CD14-positive monocyte (primary cell): ENCODE measurements at regions not wholly inside any gene's neighbourhood (a gene's known extent, or its start where the extent isn't known, plus 50 kb on each side); places are given as distances from the start of the nearest gene placed in this dataset.

Experiments used
- DNase-seq, 3 donors: peaks; one replicate each; pipeline ENCODE4 v3.0.0-alpha.2; 2011 to 2022
- H2AFZ ChIP-seq: 2 replicates; pipeline ENCODE4 v1.6.0; 2012; ENCODE audit warnings: mild to moderate bottlenecking, low read depth, low read length, inconsistent platforms; ENCODE audit not compliant: insufficient read depth, poor library complexity, severe bottlenecking
- H3K27ac ChIP-seq, 2 donors: 1 replicate in 1 of 2; 2 replicates in 1 of 2; pipeline ENCODE4 v1.5.1; 2012 to 2013; ENCODE audit warnings: low read length in 2 of 2, control low read depth in 1 of 2, inconsistent platforms in 1 of 2, low read depth in 1 of 2, mild to moderate bottlenecking in 1 of 2
- H3K27me3 ChIP-seq, 2 donors: one replicate each; pipeline versions ENCODE4 v1.6.0 to v1.6.1; 2011 to 2013; ENCODE audit warnings: low read length in 2 of 2; ENCODE audit not compliant: control insufficient read depth in 2 of 2, insufficient read depth in 2 of 2
- H3K36me3 ChIP-seq, 2 donors: replicated peaks in 1 of 2; 1 replicate in 1 of 2; 2 replicates in 1 of 2; pipeline versions ENCODE4 v1.5.1 to v1.6.1; 2012 to 2013; ENCODE audit warnings: low read length in 2 of 2, control low read depth in 1 of 2, inconsistent platforms in 1 of 2, mild to moderate bottlenecking in 1 of 2; ENCODE audit not compliant: insufficient read depth in 2 of 2, control insufficient read depth in 1 of 2
- H3K4me1 ChIP-seq, 2 donors: 1 replicate in 1 of 2; 2 replicates in 1 of 2; pipeline versions ENCODE4 v1.5.1 to v1.6.1; 2012 to 2013; ENCODE audit warnings: low read length in 2 of 2, control low read depth in 1 of 2, inconsistent platforms in 1 of 2, mild to moderate bottlenecking in 1 of 2, moderate library complexity in 1 of 2; ENCODE audit not compliant: insufficient read depth in 2 of 2, control insufficient read depth in 1 of 2
- H3K4me2 ChIP-seq: replicated peaks from 2 replicates; pipeline ENCODE3; 2012; ENCODE audit warnings: low read length, moderate library complexity, mild to moderate bottlenecking; ENCODE audit not compliant: poor library complexity, severe bottlenecking; ENCODE audit errors: extremely low read depth
- H3K4me3 ChIP-seq, 3 experiments: fragments of 200-600 bp in 1 of 3; sonication (generic) in 1 of 3; replicated peaks in 1 of 3; 1 replicate in 2 of 3; 2 replicates in 1 of 3; pipeline ENCODE4 v1.5.1; 2011 to 2013; ENCODE audit warnings: low read length in 3 of 3, mild to moderate bottlenecking in 3 of 3, control low read depth in 2 of 3, low read depth in 2 of 3, inconsistent platforms in 1 of 3, moderate library complexity in 1 of 3
- H3K79me2 ChIP-seq: 2 replicates; pipeline ENCODE4 v1.6.0; 2012; ENCODE audit warnings: mild to moderate bottlenecking, control low read depth, inconsistent platforms, low read length, moderate library complexity; ENCODE audit not compliant: insufficient read depth
- H3K9ac ChIP-seq: 2 replicates; pipeline ENCODE4 v1.6.0; 2017; ENCODE audit warnings: low read length, mild to moderate bottlenecking; ENCODE audit not compliant: insufficient read depth, poor library complexity, severe bottlenecking
- H3K9me3 ChIP-seq, 2 donors: replicated peaks in 1 of 2; 1 replicate in 1 of 2; 2 replicates in 1 of 2; pipeline versions ENCODE4 v1.5.1 to v1.6.1; 2012 to 2013; ENCODE audit warnings: low read length in 2 of 2, control low read depth in 1 of 2; ENCODE audit not compliant: control insufficient read depth in 1 of 2, insufficient read depth in 1 of 2
- H4K20me1 ChIP-seq: 2 replicates; pipeline ENCODE4 v1.6.0; 2012; ENCODE audit warnings: mild to moderate bottlenecking, low read length, control low read depth, moderate library complexity; ENCODE audit not compliant: insufficient read depth
- H3K27ac Mint-ChIP-seq, 7 donors: one replicate each; pipeline ENCODE4 v1.8.0; 2020; ENCODE audit warnings: mild to moderate bottlenecking in 7 of 7, mixed read lengths in 7 of 7, moderate library complexity in 6 of 7, inconsistent platforms in 2 of 7
- H3K27me3 Mint-ChIP-seq, 3 donors: one replicate each; pipeline ENCODE4 v1.8.0; 2021 to 2022; ENCODE audit warnings: low read depth in 3 of 3, mild to moderate bottlenecking in 3 of 3, mixed read lengths in 3 of 3, moderate library complexity in 3 of 3, inconsistent platforms in 1 of 3
- H3K36me3 Mint-ChIP-seq, 2 donors: one replicate each; pipeline ENCODE4 v1.8.0; 2020; ENCODE audit warnings: mixed read lengths in 2 of 2, inconsistent platforms in 1 of 2, mild to moderate bottlenecking in 1 of 2
- H3K4me1 Mint-ChIP-seq: one replicate; pipeline ENCODE4 v1.8.0; 2020; ENCODE audit warnings: mild to moderate bottlenecking, mixed read lengths
- H3K4me3 Mint-ChIP-seq, 2 donors: one replicate each; pipeline ENCODE4 v1.8.0; 2020; ENCODE audit warnings: mild to moderate bottlenecking in 2 of 2, mixed read lengths in 2 of 2, moderate library complexity in 1 of 2
- H3K9me3 Mint-ChIP-seq, 7 donors: one replicate each; pipeline ENCODE4 v1.8.0; 2020 to 2022; ENCODE audit warnings: mixed read lengths in 7 of 7, mild to moderate bottlenecking in 6 of 7, moderate library complexity in 6 of 7, inconsistent platforms in 2 of 7
- WGBS: methylation state at CpG from one replicate; pipeline ENCODE4 v1.1.5; 2013; ENCODE audit warnings: missing lambda C conversion rate; ENCODE audit not compliant: insufficient coverage; 5-methylcytosine and 5-hydroxymethylcytosine counted together
- intact Hi-C, 2 donors: fragments of 100-400 bp; cut with micrococcal nuclease; formaldehyde crosslinking; loops; one replicate each; pipeline versions ENCODE4 v1.15.0 to v1.15.1; 2023
- TF ChIP-seq, protein P1 (sequence below): fragments of 200-600 bp; IDR thresholded peaks from one replicate; pipeline ENCODE4 v1.8.0; 2022; ENCODE audit warnings: antibody characterized with exemption, mild to moderate bottlenecking

DNA sequence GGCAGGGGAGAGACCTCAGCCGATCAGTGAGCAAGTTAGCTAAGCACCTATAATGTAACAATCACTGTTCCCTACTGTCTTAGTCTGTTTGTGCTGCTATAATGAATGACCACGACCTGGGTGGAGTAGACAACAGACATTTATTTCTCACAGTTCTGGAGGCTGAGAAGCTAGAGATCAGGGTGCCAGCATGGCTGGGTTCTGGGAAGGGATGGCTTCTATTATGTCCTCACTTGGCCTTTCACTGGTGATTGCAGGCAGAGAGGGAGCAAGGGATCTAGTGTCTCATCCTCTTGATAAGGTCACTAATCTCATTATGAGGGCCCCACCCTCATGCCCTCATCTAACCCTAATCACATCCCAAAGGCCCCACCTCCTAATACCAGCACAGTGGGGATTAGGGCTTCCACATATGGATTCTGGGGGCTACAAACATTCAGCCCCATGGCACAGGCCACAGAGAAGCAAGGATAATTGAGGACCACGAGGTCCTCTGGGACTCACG lies 162.5 kb downstream of the CD83 start:
- peaks cover 31 to 32% of the 10 kb centered on the region in 2 donors for H3K4me1 ChIP-seq
- H3K9ac ChIP-seq: no peak overlapping the region
- Mint-ChIP-seq H3K9me3 (peaks cover 5 to 9% (median 8%) of the 10 kb centered on the region in 7 donors), H3K36me3 (no peaks in the 10 kb centered on the region), H3K4me3 (no peak overlapping the region), H3K27me3 (peaks cover 0 to 4% (median 2%) of the 10 kb centered on the region in 3 donors), H3K4me1 (peaks cover 34% of the 10 kb centered on the region), H3K27ac (no peak overlapping the region)
- no peak overlapping the region for H3K4me3 ChIP-seq
- no peak overlapping the region for H3K4me2 ChIP-seq
- H2AFZ ChIP-seq: no peak overlapping the region
- peaks cover 0 to 10% of the 10 kb centered on the region in 2 donors for H3K9me3 ChIP-seq
- TF ChIP-seq, protein P1, sequence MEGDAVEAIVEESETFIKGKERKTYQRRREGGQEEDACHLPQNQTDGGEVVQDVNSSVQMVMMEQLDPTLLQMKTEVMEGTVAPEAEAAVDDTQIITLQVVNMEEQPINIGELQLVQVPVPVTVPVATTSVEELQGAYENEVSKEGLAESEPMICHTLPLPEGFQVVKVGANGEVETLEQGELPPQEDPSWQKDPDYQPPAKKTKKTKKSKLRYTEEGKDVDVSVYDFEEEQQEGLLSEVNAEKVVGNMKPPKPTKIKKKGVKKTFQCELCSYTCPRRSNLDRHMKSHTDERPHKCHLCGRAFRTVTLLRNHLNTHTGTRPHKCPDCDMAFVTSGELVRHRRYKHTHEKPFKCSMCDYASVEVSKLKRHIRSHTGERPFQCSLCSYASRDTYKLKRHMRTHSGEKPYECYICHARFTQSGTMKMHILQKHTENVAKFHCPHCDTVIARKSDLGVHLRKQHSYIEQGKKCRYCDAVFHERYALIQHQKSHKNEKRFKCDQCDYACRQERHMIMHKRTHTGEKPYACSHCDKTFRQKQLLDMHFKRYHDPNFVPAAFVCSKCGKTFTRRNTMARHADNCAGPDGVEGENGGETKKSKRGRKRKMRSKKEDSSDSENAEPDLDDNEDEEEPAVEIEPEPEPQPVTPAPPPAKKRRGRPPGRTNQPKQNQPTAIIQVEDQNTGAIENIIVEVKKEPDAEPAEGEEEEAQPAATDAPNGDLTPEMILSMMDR: no peak
- no peaks in the 10 kb centered on the region for H3K79me2 ChIP-seq
- no peaks in the 10 kb centered on the region for H3K36me3 ChIP-seq
- WGBS: no CpG with 5 or more reads among the region's 4 CpGs
- no peaks in the 10 kb centered on the region for H4K20me1 ChIP-seq
- DNase-seq: no peak
- no peaks in the 10 kb centered on the region for H3K27me3 ChIP-seq
- H3K27ac ChIP-seq: no peak overlapping the region
- intact Hi-C loops: no loop called here

DNA sequence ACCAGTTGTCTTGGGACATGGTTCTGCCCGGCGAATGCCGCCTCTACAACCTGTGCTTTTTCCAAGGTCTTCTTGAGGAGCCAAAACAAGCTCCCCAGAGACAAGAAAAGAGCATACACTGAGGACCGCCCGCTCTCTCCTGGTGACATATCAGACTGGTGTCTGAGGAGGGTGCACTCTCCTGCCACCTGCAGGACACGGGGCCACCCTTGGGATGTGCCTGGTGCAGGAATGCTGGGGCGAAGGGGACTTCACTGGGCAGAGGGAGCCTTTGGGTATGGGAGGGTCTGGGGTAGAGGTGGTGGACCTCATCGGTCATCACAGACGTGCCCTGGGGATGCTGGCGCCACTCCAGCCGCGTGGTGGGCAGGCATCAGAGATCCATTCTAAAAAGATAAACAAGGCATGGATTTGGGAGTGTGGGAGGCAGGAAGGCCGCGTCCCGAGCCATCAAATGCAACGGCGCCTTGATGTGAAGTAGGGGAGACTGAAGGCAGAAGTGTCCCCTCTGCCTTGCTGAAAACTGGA lies 163.3 kb downstream of the CD83 start:
- Mint-ChIP-seq H3K4me1 (peaks cover 27% of the 10 kb centered on the region), H3K27me3 (peaks cover 0 to 4% (median 2%) of the 10 kb centered on the region in 3 donors), H3K27ac (no peak overlapping the region), H3K9me3 (peaks cover 5 to 9% (median 8%) of the 10 kb centered on the region in 7 donors), H3K4me3 (no peak overlapping the region), H3K36me3 (no peaks in the 10 kb centered on the region)
- Histone ChIP-seq H3K27ac (no peak overlapping the region), H3K27me3 (no peaks in the 10 kb centered on the region), H3K36me3 (no peaks in the 10 kb centered on the region), H3K4me2 (no peak overlapping the region), H3K4me1 (peaks cover 24 to 26% of the 10 kb centered on the region in 2 donors), H4K20me1 (no peaks in the 10 kb centered on the region), H3K9ac (no peak overlapping the region), H3K4me3 (no peak overlapping the region), H2AFZ (no peak overlapping the region), H3K79me2 (no peaks in the 10 kb centered on the region), H3K9me3 (peaks cover 0 to 10% of the 10 kb centered on the region in 2 donors)
- TF ChIP-seq, protein P1: no peak
- intact Hi-C loops: no loop called here
- 98% methylated on average over 6 of the region's 17 CpGs for WGBS
- DNase-seq: no peak
